ENCODE measurements at regions not wholly inside any gene's neighbourhood (a gene's known extent, or its start where the extent isn't known, plus 50 kb on each side); places are given as distances from the start of the nearest gene placed in this dataset.

GRCh38 chr10:8326396-8327139 lies 272.1 kb downstream of the GATA3 start:
- H3K9me3 ChIP-seq (replicated peaks; ENCODE audit: control insufficient read depth, insufficient read depth, low read length) = no peaks in the 10 kb centered on the region
- ChIA-PET CTCF (interaction anchor here (1.2 kb wide), 1 partner anchor 29 kb away, joined by 3 read pairs; no protein-coding TSS in a partner anchor), POLR2A (no interaction called here)
- no peaks in the 10 kb centered on the region for H3K79me2 ChIP-seq (ENCODE audit: control insufficient read depth, insufficient read depth, low read length)
- H3K9ac ChIP-seq (replicated peaks; ENCODE audit: extremely low read depth, insufficient read depth, low read length) = no peak overlapping the region
- no peak for TF ChIP-seq CTCF (IDR thresholded peaks at IDR 0.05; ENCODE audit: extremely low read depth in 1 of 2, insufficient read depth in 1 of 2, low read depth in 1 of 2, low read length in 2 of 2)
- H2AFZ ChIP-seq (ENCODE audit: low read depth, low read length) = no peak overlapping the region
- peaks cover 10% of the 10 kb centered on the region for H3K4me1 ChIP-seq (ENCODE audit: control insufficient read depth, extremely low read depth, insufficient read depth, low read length)
- H4K20me1 ChIP-seq (replicated peaks; ENCODE audit: control insufficient read depth, extremely low read depth, insufficient read depth, low read length) = no peaks in the 10 kb centered on the region
- BruUV-seq (replicated peaks) = no TSS peak
- DNase-seq (ENCODE audit: low read depth, low spot score) (no peak), FAIRE-seq (no peak)
- intact Hi-C loops (cut with micrococcal nuclease) (no loop called here), dilution Hi-C loops (cut with MboI; ENCODE audit: extremely low pct_ligation_motif_present, low sequenced_read_pairs) (no loop called here)
- peaks cover 5 to 10% of the 10 kb centered on the region in 2 experiments for H3K27me3 ChIP-seq (ENCODE audit: control insufficient read depth in 2 of 2, insufficient read depth in 2 of 2, low read length in 2 of 2)
- H3K4me3 ChIP-seq (replicated peaks in 1 of 3; ENCODE audit: insufficient read depth in 1 of 3, low read depth in 1 of 3, low read length in 3 of 3) = no peak overlapping the region
- no peak overlapping the region for H3K27ac ChIP-seq (ENCODE audit: insufficient read depth, low read depth, low read length)
- no peak overlapping the region for H3K4me2 ChIP-seq (ENCODE audit: insufficient read depth, low read length)
- H3K9me1 ChIP-seq (replicated peaks; ENCODE audit: control insufficient read depth, extremely low read depth, insufficient read depth, low read length) = no peaks in the 10 kb centered on the region
- H3K36me3 ChIP-seq (ENCODE audit: control insufficient read depth in 2 of 2, extremely low read depth in 1 of 2, insufficient read depth in 2 of 2, low read length in 2 of 2) = no peaks in the 10 kb centered on the region

GRCh38 chr10:8327140-8327423 lies 272.6 kb downstream of the GATA3 start:
- H2AFZ ChIP-seq (ENCODE audit: low read depth, low read length) = no peak overlapping the region
- FAIRE-seq = no peak
- H4K20me1 ChIP-seq (replicated peaks; ENCODE audit: control insufficient read depth, extremely low read depth, insufficient read depth, low read length) = no peaks in the 10 kb centered on the region
- no peak overlapping the region for H3K4me3 ChIP-seq (replicated peaks in 1 of 3; ENCODE audit: insufficient read depth in 1 of 3, low read depth in 1 of 3, low read length in 3 of 3)
- dilution Hi-C loops (cut with MboI; ENCODE audit: extremely low pct_ligation_motif_present, low sequenced_read_pairs) (no loop called here), intact Hi-C loops (cut with micrococcal nuclease) (no loop called here)
- H3K9me1 ChIP-seq (replicated peaks; ENCODE audit: control insufficient read depth, extremely low read depth, insufficient read depth, low read length) = no peaks in the 10 kb centered on the region
- no peak overlapping the region for H3K4me2 ChIP-seq (ENCODE audit: insufficient read depth, low read length)
- H3K4me1 ChIP-seq (ENCODE audit: control insufficient read depth, extremely low read depth, insufficient read depth, low read length) = peaks cover 10% of the 10 kb centered on the region
- no TSS peak for BruUV-seq (replicated peaks)
- ChIA-PET CTCF (interaction anchor here (1.2 kb wide), 1 partner anchor 28 kb away, joined by 3 read pairs; no protein-coding TSS in a partner anchor), POLR2A (no interaction called here)
- peaks cover 5 to 8% of the 10 kb centered on the region in 2 experiments for H3K27me3 ChIP-seq (ENCODE audit: control insufficient read depth in 2 of 2, insufficient read depth in 2 of 2, low read length in 2 of 2)
- no peaks in the 10 kb centered on the region for H3K79me2 ChIP-seq (ENCODE audit: control insufficient read depth, insufficient read depth, low read length)
- no peak for DNase-seq (ENCODE audit: low read depth, low spot score)
- no peaks in the 10 kb centered on the region for H3K36me3 ChIP-seq (ENCODE audit: control insufficient read depth in 2 of 2, extremely low read depth in 1 of 2, insufficient read depth in 2 of 2, low read length in 2 of 2)
- no peak for TF ChIP-seq CTCF (IDR thresholded peaks at IDR 0.05; ENCODE audit: extremely low read depth in 1 of 2, insufficient read depth in 1 of 2, low read depth in 1 of 2, low read length in 2 of 2)
- TF ChIP-seq GATA2 (IDR thresholded peaks at IDR 0.05; ENCODE audit: insufficient read depth, insufficient read length, low read depth, low read length) = no peak
- TF ChIP-seq EZH2 (IDR thresholded peaks at IDR 0.05; ENCODE audit: borderline replicate concordance, low read depth, low read length, severe bottlenecking) = no peak
- TF ChIP-seq FOS (IDR thresholded peaks at IDR 0.05; ENCODE audit: borderline replicate concordance, insufficient read depth, low read length) = no peak
- no peak for TF ChIP-seq MYC (IDR thresholded peaks at IDR 0.05; ENCODE audit: low read depth, low read length)
- TF ChIP-seq POLR2AphosphoS5 (IDR thresholded peaks at IDR 0.05; ENCODE audit: insufficient read depth, low read depth, low read length) = no peak
- no peak for TF ChIP-seq POLR2A (IDR thresholded peaks at IDR 0.05; ENCODE audit: low read depth, low read length)
- no peak for TF ChIP-seq JUN (IDR thresholded peaks at IDR 0.05; ENCODE audit: borderline replicate concordance, insufficient read depth, insufficient read length, low read depth)
- H3K9me3 ChIP-seq (replicated peaks; ENCODE audit: control insufficient read depth, insufficient read depth, low read length) = no peaks in the 10 kb centered on the region
- no peak overlapping the region for H3K27ac ChIP-seq (ENCODE audit: insufficient read depth, low read depth, low read length)
- no peak overlapping the region for H3K9ac ChIP-seq (replicated peaks; ENCODE audit: extremely low read depth, insufficient read depth, low read length)

All from endothelial cell of umbilical vein (primary cell).